ENCODE measurements at regions not wholly inside any gene's neighbourhood (a gene's known extent, or its start where the extent isn't known, plus 50 kb on each side); places are given as distances from the start of the nearest gene placed in this dataset.

DNA sequence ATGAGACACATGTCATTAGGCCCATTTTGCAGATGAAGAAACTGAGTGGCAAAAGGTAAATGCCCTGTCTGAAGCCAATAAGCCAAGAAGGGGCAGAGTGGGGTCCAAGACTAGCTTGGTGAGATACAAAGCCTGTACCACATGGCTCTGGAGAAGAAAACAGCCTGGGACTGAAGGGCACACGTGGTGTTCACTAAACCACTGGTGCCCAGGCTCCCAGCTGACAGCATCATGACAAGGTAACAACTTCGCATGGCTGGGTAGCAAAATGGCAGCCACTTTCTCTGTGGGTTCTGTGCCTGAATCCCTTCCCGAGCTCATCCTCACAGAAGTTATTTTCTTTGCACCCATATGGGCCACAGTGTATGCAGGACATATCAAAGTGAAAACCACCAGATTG is 229.6 kb downstream of the RAB11FIP2 start:
- no peak overlapping the region for H3K4me2 ChIP-seq
- no peaks in the 10 kb centered on the region for H3K36me3 ChIP-seq (ENCODE audit: insufficient read depth)
- H3F3A ChIP-seq (replicated peaks; ENCODE audit: low read depth): no peaks in the 10 kb centered on the region
- Mint-ChIP-seq H3K27me3 (ENCODE audit: insufficient read depth, low read depth, poor library complexity) (peaks cover 1% of the 10 kb centered on the region), H3K36me3 (ENCODE audit: low read depth) (no peaks in the 10 kb centered on the region), H3K9me3 (no peaks in the 10 kb centered on the region; the same call in 2 of the 3 replicates), H3K4me1 (no peaks in the 10 kb centered on the region), H3K4me3 (no peak overlapping the region), H3K27ac (no peak overlapping the region)
- no peak overlapping the region for H3K27ac ChIP-seq (ENCODE audit: low read depth)
- no peak for DNase-seq (ENCODE audit: low spot score)
- TF ChIP-seq CREB1 (CRISPR knock-in tag; IDR thresholded peaks at IDR 0.05; ENCODE audit: low read depth): no peak
- no peak for TF ChIP-seq REST (IDR thresholded peaks at IDR 0.05; ENCODE audit: unreplicated experiment)
- no peak for TF ChIP-seq JUNB (IDR thresholded peaks at IDR 0.05; ENCODE audit: unreplicated experiment)
- TF ChIP-seq EZH2 (IDR thresholded peaks at IDR 0.05; ENCODE audit: low read depth, unreplicated experiment): no peak
- TF ChIP-seq EZH2phosphoT487 (IDR thresholded peaks at IDR 0.05; ENCODE audit: unreplicated experiment): no peak
- TF ChIP-seq, protein P1, sequence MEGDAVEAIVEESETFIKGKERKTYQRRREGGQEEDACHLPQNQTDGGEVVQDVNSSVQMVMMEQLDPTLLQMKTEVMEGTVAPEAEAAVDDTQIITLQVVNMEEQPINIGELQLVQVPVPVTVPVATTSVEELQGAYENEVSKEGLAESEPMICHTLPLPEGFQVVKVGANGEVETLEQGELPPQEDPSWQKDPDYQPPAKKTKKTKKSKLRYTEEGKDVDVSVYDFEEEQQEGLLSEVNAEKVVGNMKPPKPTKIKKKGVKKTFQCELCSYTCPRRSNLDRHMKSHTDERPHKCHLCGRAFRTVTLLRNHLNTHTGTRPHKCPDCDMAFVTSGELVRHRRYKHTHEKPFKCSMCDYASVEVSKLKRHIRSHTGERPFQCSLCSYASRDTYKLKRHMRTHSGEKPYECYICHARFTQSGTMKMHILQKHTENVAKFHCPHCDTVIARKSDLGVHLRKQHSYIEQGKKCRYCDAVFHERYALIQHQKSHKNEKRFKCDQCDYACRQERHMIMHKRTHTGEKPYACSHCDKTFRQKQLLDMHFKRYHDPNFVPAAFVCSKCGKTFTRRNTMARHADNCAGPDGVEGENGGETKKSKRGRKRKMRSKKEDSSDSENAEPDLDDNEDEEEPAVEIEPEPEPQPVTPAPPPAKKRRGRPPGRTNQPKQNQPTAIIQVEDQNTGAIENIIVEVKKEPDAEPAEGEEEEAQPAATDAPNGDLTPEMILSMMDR (conservative IDR thresholded peaks at IDR 0.05; ENCODE audit: low read depth in 2 of 2): no peak
- no peak for TF ChIP-seq ZNF331 (CRISPR knock-in tag; IDR thresholded peaks at IDR 0.05; ENCODE audit: low read depth)
- TF ChIP-seq ZNF114 (CRISPR knock-in tag; IDR thresholded peaks at IDR 0.05): no peak
- TF ChIP-seq ETS1 (IDR thresholded peaks at IDR 0.05): no peak
- TF ChIP-seq NANOG (IDR thresholded peaks at IDR 0.05; ENCODE audit: borderline replicate concordance): no peak
- H3K9me2 ChIP-seq (ENCODE audit: insufficient read depth): no peaks in the 10 kb centered on the region
- no peaks in the 10 kb centered on the region for H3K27me3 ChIP-seq (ENCODE audit: insufficient read depth)
- no peak for ATAC-seq
- no peaks in the 10 kb centered on the region for H3K4me1 ChIP-seq (ENCODE audit: insufficient read depth)
- no peaks in the 10 kb centered on the region for H3K79me2 ChIP-seq (replicated peaks; ENCODE audit: insufficient read depth)
- no peaks in the 10 kb centered on the region for H4K20me1 ChIP-seq (replicated peaks; ENCODE audit: insufficient read depth)
- no peak overlapping the region for H3K4me3 ChIP-seq
- no peak overlapping the region for H2AFZ ChIP-seq

- Mint-ChIP-seq H3K9me3 (no peaks in the 10 kb centered on the region), H3K27ac (no peak overlapping the region), H3K27me3 (ENCODE audit: insufficient read depth, low read depth, poor library complexity) (no peaks in the 10 kb centered on the region), H3K36me3 (ENCODE audit: low read depth) (no peaks in the 10 kb centered on the region), H3K4me1 (no peaks in the 10 kb centered on the region; the same call in 2 of the 3 replicates), H3K4me3 (no peak overlapping the region)
- no peak overlapping the region for H3K4me3 ChIP-seq
- H3K36me3 ChIP-seq (ENCODE audit: insufficient read depth): no peaks in the 10 kb centered on the region
- H3K4me1 ChIP-seq (ENCODE audit: insufficient read depth): no peaks in the 10 kb centered on the region
- no peak overlapping the region for H3K27ac ChIP-seq (ENCODE audit: low read depth)
- DNase-seq (ENCODE audit: low spot score) (no peak), ATAC-seq (no peak)
- no peaks in the 10 kb centered on the region for H3K27me3 ChIP-seq (ENCODE audit: insufficient read depth)
- H3K9me2 ChIP-seq (ENCODE audit: insufficient read depth): no peaks in the 10 kb centered on the region
- H3F3A ChIP-seq (replicated peaks; ENCODE audit: low read depth): no peaks in the 10 kb centered on the region
- H3K4me2 ChIP-seq: no peak overlapping the region
- H4K20me1 ChIP-seq (replicated peaks; ENCODE audit: insufficient read depth): no peaks in the 10 kb centered on the region
- H2AFZ ChIP-seq: no peak overlapping the region
- H3K79me2 ChIP-seq (replicated peaks; ENCODE audit: insufficient read depth): no peaks in the 10 kb centered on the region
- TF ChIP-seq JUNB (IDR thresholded peaks at IDR 0.05; ENCODE audit: unreplicated experiment) (no peak), ZNF331 (CRISPR knock-in tag; IDR thresholded peaks at IDR 0.05; ENCODE audit: low read depth) (no peak), ETS1 (IDR thresholded peaks at IDR 0.05) (no peak), REST (IDR thresholded peaks at IDR 0.05; ENCODE audit: unreplicated experiment) (no peak), NANOG (IDR thresholded peaks at IDR 0.05; ENCODE audit: borderline replicate concordance) (no peak)
- TF ChIP-seq, protein P1 (conservative IDR thresholded peaks at IDR 0.05; ENCODE audit: low read depth in 2 of 2): no peak
These were observed 228.0 kb downstream of the RAB11FIP2 start for GRCh38 chr10:117818721-117819120.

Measured in GM23338 (cell line).